ENCODE measurements at regions not wholly inside any gene's neighbourhood (a gene's known extent, or its start where the extent isn't known, plus 50 kb on each side); places are given as distances from the start of the nearest gene placed in this dataset.

- TF ChIP-seq CTCF (IDR thresholded peaks at IDR 0.05 in 8 of 11, conservative IDR thresholded peaks at IDR 0.05 in 3 of 11) (no peak), POLR2AphosphoS5 (IDR thresholded peaks at IDR 0.05) (no peak)
These were observed 556.3 kb downstream of the RIT2 start for GRCh38 chr18:42559069-42559690.

All from spleen (tissue), 7 donors.